HG03045 (cell line): ENCODE measurements at regions not wholly inside any gene's neighbourhood (a gene's known extent, or its start where the extent isn't known, plus 50 kb on each side); places are given as distances from the start of the nearest gene placed in this dataset.

Experiments used
- ATAC-seq: cut with Tn5 transposase; IDR thresholded peaks from one replicate; pipeline ENCODE4 v1.9.1; 2021; ENCODE audit warnings: mild to moderate bottlenecking, moderate library complexity; ENCODE audit not compliant: unreplicated experiment

DNA sequence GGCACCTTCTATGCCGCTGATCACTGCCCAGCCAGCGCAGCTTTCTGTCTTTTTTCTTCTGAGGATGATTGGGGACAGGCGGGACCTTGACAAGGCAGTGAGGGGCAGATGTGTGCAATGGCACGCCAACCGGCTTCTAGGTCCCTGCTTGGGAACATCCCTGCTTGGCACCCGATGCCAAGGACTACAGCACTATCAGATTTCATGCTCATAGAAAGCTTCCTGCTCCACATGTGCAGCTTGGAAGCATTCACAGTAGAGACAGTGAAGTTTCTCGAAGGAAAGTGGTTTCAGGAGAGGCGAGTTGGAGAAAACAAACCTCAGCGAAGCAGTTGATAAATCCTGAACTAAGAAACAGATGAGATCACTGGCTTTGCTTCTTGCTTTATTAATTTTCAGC, 267.5 kb upstream of the HABP2 start:
- ATAC-seq, result no peak

DNA sequence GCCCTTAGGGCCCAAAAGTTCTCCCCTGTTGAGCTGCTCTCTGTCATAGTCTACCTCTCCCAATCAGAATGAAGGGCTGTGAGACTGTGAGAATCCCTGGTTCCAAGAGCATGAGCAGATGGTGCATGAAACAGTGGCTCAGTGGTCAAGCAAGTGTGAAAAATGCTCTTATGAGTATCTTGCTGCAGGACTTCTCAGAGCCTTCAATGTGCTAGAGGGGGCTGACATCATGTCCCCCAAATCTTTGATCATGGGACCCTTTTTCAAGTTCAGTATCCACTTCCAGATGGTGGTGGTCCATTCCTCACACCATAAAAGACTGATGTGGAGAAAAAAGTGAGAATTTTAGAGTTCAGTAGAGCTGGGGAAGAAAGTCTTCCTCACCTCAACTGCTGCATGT, 265.3 kb upstream of the HABP2 start:
- ATAC-seq, result no peak

DNA sequence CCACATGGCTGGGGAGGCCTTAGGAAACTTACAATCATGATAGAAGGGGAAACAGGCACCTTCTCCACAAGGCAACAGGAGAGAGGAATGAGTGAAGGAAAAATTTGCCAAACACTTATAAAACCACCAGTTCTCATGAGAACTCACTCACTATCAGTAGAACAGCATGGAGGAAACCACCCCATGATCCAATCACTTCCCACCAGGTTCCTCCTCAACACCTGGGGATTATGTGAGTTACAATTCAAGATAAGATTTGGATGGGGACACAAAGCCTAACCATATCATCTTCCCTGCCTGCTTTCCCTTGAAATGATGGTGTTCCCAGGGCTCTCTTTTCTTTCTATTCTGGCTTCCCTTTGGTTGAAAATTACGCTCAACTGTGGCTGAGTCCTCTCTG, 262.7 kb upstream of the HABP2 start:
- no peak for ATAC-seq

DNA sequence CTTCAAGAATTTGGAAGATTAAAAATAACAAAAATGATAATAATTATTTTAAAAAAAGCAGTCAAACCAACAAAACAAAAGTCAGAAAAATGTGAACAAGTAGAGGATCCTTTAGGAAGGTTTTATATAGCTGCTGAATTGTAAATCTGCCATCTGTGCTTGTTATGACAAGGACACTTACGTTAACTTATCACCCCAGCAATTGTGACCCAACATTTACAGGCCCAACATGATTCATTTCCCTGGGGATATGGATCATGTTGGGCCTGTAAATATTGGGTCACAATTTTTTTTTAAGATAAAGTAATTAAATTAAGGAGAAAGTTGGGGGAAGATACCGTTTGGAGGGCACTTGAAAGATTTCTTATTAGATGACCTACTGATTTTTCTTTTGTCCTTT, 261.4 kb upstream of the HABP2 start:
- ATAC-seq, result no peak

DNA sequence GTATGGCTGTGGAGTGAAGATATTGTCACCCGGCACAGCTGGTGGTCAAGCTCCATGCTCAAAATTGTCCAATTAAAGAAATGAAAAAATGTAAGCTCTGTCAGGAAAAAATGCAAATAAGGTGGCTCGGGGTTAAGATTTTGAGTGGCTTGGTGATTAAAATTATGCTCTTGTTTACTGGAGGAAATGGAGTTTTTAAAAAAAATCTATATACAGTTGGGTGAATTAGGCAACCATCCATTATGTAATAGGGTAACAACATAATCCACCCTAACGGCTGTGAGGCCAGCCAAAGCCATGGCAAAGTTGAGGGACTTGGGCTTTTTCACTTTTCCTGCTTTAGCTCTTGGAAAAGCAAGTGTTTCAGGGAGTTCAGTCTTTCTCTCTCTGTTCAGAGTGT, 260.8 kb upstream of the HABP2 start:
- no peak for ATAC-seq

DNA sequence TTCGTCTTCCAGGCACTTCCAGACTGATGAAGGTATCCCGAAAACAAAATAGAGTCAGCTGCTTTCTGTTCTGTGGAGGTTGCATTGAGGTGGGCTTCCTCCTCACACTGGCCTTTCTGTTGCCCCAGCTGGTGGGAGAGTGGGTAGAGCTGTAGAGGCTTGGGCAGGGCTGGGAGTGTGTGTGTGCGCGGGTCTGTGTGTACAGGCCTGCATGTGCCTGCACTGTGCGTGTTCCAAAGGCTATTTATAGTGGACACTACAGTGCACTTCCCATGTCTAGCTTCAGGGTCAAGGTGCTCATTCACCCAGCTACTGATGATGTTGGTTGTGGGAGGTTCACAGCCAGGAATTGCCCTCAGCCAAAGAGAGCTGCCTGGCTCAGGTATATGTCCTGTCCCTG, 260.1 kb upstream of the HABP2 start:
- ATAC-seq, result no peak

DNA sequence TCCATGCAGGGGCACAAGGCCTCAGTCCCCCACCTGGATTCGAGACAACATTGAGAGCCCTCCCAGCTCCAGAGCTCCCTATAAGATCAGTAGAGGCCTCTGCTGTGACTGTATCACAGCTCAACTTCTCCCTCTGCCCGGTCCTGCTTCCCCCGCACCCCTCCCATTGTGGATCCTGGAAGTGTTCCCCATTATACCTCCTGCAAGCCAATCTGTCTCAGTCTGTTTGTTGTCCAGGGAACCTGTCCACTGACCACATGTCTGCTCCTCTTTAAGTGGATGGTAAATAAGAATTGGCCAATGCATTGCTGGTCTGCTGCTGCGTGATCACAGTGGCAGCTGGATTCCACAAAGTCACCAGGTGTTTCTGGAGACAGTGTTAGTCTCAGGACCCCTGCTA, 259.7 kb upstream of the HABP2 start:
- no peak for ATAC-seq

DNA sequence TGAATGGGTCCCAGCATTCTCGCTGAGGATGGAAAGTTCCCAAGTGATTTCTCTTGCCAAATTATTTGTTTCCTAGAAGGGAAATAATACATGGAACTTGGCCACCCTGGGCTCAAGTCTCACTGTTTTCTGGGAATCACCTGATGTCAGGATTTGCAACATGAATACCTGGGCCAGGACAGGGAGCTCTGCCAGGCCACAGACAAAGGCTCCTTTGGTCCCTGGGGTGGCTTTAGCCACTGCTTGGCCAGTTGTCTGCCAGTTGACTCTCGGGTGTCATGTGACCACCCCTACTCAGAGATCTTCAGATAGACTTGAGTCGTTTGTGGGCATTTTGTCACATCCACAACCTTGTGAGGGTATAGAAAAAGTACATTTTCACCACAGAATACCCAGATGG, 258.0 kb upstream of the HABP2 start:
- ATAC-seq, result no peak

DNA sequence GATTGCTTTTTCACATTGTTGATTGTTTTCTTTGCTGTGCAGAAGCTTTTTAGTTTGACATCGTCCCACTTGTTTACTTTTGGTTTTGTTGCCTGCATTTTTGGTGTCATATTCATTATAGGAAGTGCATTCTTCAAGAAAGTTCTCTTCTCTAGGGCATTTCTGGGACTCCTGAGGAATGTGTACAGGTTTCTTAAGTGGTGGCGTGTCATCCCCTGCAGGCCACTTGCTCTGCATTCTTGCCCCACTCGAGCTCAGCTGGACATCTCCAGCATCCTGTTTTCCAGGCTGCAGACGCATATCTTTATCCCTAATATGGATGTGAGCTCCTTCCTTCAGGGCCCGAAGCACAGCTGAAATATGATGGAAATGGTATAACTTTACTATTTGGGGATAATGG, 255.6 kb upstream of the HABP2 start:
- no peak for ATAC-seq

DNA sequence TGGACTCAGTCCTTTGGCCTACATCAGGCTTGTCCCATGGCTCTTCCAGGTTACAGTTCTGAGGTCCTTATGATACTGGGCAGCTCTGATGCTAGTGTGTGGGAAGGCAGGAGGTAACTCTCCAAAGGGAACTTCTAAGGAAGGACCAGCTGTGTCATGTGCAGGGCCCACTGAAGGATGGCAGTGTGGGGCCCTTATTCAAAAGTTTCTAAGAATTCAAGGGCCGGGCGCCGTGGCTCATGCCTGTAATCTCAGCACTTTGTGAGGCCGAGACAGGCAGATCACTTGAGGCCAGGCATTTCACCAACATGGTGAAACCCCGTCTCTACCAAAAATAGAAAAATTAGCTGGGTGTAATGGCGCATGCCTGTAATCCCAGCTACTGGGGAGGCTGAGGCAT, 254.2 kb upstream of the HABP2 start:
- ATAC-seq, result no peak

DNA sequence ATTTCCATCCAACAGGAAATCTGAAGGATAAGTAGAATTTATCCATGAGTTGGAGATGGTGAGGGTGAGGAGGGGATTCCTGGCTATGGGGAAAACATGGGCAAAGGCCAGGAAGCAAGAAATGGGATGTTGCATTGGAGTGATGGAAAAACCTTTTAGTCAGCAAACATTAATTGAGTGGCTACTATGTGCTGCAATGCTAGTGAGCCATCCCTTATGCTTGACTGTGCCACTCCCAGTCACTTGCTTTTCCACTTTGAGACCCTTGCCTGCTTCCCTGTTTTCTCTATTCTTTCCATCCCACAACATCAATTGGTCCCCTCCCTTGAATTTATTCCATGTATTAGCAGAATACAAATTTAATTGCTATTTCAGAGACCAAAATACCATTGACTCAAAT, 252.7 kb upstream of the HABP2 start:
- no peak for ATAC-seq

DNA sequence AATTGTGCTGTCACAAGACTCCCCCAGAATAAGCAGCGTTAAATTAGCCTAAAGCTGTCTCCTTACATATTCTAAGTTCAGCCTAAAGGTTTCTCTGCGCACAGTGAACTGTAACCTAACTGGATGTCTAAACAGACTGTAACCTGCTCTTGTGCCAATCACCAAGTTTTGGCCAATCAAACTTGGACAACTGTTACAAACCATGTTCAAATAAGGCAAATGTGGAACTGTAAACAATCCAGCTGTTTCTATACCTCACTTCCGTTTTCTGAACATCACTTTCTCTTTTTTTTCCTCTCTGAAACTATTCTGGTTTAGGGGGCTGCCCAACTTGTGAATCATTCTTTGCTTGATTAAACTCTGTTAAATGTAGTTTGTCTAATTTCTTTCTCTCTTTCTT, 252.2 kb upstream of the HABP2 start:
- ATAC-seq, result no peak

DNA sequence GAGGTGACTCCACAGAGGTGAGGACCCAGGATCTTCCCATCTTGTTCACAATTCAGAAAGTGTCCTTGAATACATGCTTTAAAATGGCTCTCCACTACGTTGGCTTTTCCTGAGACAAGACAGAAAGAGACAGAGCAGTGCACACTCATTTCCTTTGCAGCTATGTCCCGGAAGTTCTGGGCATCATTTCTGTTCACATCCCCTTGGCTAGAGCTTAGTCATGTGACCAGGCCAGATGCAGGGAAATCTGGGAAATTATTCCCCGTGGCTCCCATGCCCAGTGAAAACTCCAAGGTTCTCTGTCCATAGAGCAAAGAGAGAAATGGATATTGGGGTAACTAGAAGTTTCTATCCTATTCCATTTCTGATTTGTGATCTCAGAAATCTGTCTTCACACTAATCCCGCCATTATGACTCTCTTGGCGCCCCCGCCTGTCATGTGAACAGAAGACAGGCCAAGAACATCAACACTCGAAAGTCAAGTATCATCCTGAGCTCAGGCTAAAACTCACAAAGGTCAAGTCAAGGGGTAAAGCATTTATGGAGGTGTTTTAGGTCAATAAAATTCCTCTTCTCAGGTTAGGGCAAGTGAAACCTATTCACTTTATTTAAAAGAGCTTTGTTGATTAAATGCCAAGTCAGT, 251.4 kb upstream of the HABP2 start:
- ATAC-seq, result no peak

DNA sequence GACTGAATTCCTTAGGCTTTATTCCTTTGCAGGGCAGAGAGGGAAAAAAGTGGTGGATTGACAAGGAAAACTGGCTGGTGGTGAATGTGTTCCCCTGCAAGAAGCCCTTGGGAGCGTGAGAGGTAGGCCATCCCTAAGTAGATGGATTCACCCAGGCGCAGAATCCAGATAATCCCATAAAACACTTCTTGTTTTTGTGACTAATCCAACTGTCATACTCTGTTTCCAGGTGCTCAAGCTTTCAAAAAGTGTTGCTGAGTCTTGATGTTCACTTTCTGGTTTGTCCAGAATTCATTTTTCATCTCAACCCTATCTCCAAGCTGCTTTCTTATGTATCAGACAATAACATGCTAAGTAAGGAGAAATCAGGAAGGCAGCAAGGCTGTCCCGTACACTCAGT, 250.8 kb upstream of the HABP2 start:
- ATAC-seq, result no peak

DNA sequence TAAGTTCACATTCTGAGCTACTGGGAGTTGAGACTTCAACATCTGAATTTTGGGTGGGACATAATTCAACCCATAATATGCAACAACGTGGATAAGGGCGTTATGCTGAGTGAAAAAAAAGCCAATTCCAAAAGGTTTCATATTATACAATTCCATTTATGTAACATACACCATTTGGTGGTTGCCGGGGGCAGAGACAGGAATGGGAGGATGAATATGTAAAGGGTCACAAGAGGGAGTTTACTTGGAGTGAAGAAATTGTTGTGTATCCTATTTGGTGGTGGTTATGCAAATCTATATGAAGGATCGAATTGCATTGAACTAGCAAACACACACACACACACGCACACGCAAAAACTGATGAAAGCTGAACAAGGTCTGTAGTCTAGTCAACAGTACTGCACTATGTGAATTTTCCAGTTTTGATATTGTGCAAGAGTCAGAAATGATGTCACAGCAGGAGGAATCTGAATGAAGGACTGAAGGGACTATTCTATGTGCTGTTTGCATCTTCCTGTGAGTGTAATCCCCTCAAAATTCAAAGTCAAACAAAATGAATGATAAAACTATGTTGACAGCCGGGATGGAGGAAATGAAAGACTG, 249.2 kb upstream of the HABP2 start:
- no peak for ATAC-seq

DNA sequence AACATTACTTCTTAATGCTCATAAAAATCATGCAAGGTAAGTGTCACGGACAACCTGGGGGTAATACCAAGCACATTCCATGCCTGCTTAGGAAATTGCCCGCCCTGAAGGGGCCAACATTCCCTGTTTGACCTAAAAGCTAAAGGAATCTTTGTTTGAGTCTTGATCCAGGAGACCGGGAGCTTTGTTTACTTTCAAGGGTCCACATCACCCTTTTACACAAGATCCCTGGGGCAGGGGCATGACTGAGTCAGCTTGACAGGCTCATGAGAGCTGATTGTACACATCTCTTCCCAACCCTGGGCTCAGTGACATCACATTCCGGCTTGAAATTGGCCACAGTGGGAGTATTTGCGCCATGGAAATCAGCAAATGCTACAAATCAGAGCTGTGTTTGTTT, 248.1 kb upstream of the HABP2 start:
- no peak for ATAC-seq

DNA sequence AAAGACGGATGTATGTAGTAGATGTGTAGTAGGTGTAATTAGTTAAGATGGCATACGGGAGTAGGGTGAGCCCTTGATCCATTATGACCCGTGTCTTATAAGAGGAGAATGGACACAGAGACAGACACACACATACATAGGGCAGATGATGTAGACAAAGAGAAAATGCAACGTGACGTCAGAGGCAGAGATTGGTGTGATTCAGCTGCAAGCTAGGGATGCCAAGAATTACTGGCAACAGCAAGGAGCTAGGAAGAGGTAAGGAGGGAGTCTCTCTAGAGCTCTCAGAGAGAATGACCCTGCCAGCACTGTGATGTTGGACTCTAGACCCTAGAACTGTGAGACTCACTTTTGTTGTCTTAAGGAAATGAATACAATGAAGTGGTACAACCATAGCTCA, 247.0 kb upstream of the HABP2 start:
- ATAC-seq, result no peak

DNA sequence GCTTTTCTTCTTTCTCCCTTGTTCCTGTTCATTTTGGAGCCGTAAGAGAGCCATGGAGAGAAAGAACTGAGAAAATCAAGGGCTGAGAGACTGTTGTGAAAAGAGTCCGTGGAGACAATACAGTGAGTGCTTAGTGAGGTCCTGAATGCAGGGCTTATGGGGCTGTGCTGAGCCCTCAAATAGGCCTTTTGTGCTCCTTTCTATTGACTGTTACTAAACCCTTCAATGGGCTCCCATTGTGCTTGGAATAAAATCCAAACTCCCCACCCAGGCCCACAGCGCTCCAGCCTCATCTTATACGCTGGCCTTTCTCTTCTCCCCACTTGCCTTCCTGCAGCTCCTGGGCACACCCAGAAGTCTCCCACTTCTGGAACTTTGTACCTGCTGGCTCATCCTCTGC, 243.1 kb upstream of the HABP2 start:
- ATAC-seq, result no peak

DNA sequence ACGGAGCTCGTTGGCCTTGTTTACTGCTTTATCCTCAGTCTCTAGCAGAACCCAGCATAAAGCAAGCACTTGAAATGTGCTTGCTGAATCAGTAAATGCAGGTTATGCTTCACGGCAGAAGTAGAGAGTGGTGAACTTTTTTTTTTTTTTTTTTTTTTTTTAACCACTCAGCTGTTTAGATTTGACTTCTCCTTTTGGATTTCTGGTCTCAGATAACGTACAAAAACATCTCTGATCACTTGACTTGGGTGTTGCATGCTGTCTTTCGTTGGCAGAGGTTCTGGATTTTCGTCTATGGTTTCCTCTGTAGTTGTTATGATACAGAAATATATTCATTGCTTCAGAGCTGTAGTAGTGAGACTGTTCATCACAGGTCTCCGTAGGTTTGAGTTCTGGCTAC, 242.5 kb upstream of the HABP2 start:
- ATAC-seq, result no peak

DNA sequence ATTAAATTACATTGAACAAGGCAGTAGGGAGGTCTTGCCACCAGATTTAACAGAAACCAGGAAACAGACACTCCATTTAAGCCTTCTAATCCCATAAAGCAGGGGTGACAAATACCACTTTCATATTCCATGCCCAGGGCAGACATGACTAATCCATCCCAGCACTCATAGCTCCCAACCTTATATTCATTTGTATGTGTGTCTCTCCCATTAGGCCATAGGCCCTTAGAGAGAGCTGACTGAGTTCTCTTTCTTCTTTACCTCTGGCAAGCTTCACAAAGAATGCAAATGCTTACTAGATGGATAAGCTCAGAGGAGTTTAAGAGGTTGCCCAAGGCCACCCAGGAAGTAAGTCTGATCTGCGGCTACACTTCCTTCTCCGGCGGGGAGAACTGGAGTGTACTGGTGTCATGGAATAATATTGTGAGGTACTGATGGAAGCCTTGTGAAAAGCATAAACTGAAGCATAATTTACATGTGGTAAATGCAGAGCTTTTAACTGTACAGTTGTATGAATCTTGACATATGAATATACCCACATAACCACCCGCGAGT, 239.7 kb upstream of the HABP2 start:
- no peak for ATAC-seq

DNA sequence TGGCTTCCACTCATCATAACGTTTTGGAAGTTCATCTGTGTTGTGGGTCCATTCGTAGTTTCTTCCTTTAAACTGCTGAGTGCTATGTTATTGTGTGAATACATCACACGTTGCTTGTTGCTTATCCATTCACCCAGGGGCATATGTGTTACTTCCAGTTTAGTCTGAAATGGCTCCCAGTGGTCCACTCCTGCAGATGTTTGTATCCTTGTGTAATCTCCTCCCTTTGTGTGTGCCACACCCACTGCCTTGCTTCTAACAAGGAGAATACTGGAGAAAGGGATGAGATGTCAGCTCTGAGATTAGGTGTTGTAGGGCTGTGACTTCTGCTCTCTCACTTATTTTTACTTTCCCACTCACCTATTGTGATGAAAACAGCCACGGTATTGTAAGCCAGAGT, 239.1 kb upstream of the HABP2 start:
- no peak for ATAC-seq

DNA sequence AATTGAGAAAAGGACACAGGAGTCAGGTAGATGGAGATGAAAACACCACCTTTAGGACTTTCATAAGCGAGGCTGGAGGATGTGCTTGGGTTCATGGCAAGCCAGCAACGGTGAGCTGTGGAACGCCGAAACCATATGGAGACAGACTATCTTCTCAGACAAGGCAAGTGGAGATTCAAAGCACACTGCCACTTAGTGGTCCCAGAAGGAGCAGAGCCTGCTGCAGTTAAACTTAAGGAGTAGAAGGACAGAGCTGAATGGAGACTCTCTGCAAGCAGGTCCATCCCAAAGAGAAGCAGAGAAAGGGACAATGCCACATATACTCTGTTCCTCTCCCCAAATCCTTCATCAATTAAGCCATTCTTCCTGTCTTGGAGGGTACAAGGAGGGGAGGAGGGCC, 236.3 kb upstream of the HABP2 start:
- ATAC-seq, result no peak

DNA sequence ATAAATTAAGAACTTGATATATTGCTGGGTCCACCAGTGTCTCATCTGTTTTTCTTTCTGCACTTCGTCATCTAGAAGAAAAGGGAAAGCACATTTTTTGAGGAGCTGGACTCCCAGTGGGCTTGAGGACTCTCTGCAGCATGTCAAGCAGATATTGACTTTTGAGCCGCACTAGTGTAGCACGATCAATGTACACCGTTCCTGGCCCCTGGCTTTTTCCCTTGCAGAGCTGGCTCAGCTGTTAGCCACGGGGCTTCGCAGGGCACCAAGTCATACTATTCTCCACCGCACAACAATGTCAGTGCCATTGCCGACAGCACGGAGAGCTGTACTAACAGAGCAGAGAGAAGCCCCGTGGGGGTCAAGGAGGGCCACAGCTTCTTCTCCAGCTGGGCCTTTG, 235.4 kb upstream of the HABP2 start:
- no peak for ATAC-seq
